IMR-90 (cell line): ENCODE measurements at regions not wholly inside any gene's neighbourhood (a gene's known extent, or its start where the extent isn't known, plus 50 kb on each side); places are given as distances from the start of the nearest gene placed in this dataset.

Experiments used
- BHLHE40 ChIP-seq: fragments of 150-350 bp; IDR thresholded peaks from 2 replicates; pipeline ENCODE4 v1.6.1; 2016; ENCODE audit warnings: mild to moderate bottlenecking, low read depth, low read length
- CEBPB ChIP-seq: IDR thresholded peaks from 2 replicates; pipeline ENCODE4 v1.6.1; 2012; ENCODE audit warnings: low read depth, low read length, improper control_type of control experiment
- CTCF ChIP-seq: conservative IDR thresholded peaks from 2 replicates; pipeline ENCODE4 v1.5.1; 2012; ENCODE audit warnings: mild to moderate bottlenecking, low read depth, low read length, improper control_type of control experiment
- ELK1 ChIP-seq: fragments of 150-350 bp; IDR thresholded peaks from 2 replicates; pipeline ENCODE4 v1.6.1; 2016; ENCODE audit warnings: low read depth, mild to moderate bottlenecking, low read length, moderate library complexity, borderline replicate concordance
- POLR2A ChIP-seq: IDR thresholded peaks from 2 replicates; pipeline ENCODE4 v1.6.1; 2012; ENCODE audit warnings: mild to moderate bottlenecking, low read depth, low read length
- RAD21 ChIP-seq: IDR thresholded peaks from 2 replicates; pipeline ENCODE4 v1.6.1; 2012; ENCODE audit warnings: low read length, improper control_type of control experiment
- RCOR1 ChIP-seq: IDR thresholded peaks from 2 replicates; pipeline ENCODE4 v1.6.1; 2012; ENCODE audit warnings: mild to moderate bottlenecking, low read length, improper control_type of control experiment; ENCODE audit not compliant: insufficient replicate concordance
- RFX5 ChIP-seq: IDR thresholded peaks from 2 replicates; pipeline ENCODE4 v1.8.0; 2012; ENCODE audit warnings: low read depth, mild to moderate bottlenecking, low read length, moderate library complexity
- SMC3 ChIP-seq: fragments of 150-350 bp; IDR thresholded peaks from 2 replicates; pipeline ENCODE4 v1.6.1; 2016; ENCODE audit warnings: low read depth, mild to moderate bottlenecking, antibody characterized with exemption, low read length, moderate library complexity

DNA sequence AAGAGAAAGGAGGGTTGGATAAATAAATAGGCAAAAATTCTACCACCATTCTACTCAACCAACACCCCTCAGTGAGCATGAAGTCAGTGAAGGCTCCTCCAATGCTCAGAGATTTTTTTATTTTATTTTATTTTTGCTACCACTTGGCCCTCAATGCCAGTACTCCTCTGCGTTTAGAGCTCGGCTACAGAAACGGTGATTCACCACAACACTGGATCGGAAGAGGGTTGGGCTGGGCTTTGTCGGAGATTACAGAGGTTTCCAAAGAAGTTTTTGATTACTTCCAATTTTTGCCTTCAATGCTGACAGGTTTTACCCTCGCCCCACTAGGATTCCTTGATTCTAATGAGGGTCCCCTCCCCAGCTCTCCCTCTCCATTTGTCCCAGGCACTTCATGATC is 1027.2 kb upstream of the TMEM132C start:
- no peak for TF ChIP-seq SMC3
- TF ChIP-seq CTCF, result no peak
- TF ChIP-seq ELK1, result no peak
- TF ChIP-seq POLR2A, result no peak
- no peak for TF ChIP-seq RAD21
- no peak for TF ChIP-seq RCOR1
- TF ChIP-seq RFX5, result no peak
- no peak for TF ChIP-seq BHLHE40
- no peak for TF ChIP-seq CEBPB
